ENCODE measurements at regions not wholly inside any gene's neighbourhood (a gene's known extent, or its start where the extent isn't known, plus 50 kb on each side); places are given as distances from the start of the nearest gene placed in this dataset.

DNA sequence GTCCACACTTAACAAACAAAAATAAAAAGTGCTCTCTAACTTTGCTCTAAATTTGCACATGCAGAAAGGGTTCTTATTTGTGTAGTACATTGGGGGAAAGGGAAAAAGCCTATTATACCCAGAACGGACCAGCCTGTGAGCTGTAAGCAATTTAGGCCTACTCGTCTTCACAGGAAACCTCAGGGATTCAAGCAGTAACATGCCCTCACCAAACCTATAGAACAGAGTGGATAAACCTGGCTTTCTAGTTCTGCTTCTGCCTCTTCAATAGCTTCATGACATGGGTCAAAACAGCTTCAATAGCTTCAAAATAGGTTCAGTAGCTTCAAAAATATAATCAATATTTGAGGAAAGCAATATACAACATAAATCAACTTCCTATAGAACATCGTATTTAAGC lies 163.7 kb downstream of the ARL4A start:
- TF ChIP-seq, protein P1, sequence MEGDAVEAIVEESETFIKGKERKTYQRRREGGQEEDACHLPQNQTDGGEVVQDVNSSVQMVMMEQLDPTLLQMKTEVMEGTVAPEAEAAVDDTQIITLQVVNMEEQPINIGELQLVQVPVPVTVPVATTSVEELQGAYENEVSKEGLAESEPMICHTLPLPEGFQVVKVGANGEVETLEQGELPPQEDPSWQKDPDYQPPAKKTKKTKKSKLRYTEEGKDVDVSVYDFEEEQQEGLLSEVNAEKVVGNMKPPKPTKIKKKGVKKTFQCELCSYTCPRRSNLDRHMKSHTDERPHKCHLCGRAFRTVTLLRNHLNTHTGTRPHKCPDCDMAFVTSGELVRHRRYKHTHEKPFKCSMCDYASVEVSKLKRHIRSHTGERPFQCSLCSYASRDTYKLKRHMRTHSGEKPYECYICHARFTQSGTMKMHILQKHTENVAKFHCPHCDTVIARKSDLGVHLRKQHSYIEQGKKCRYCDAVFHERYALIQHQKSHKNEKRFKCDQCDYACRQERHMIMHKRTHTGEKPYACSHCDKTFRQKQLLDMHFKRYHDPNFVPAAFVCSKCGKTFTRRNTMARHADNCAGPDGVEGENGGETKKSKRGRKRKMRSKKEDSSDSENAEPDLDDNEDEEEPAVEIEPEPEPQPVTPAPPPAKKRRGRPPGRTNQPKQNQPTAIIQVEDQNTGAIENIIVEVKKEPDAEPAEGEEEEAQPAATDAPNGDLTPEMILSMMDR (IDR thresholded peaks at IDR 0.05; ENCODE audit: low read depth, low read length): no peak
- no peak overlapping the region for H3K27ac ChIP-seq
- DNase-seq: no peak
- H3K4me3 ChIP-seq (ENCODE audit: low read depth, low read length): no peak overlapping the region
- no peaks in the 10 kb centered on the region for H3K27me3 ChIP-seq (ENCODE audit: insufficient read depth, low read depth, severe bottlenecking)
- H3K9me3 ChIP-seq (ENCODE audit: severe bottlenecking): no peaks in the 10 kb centered on the region
- H3K36me3 ChIP-seq: no peaks in the 10 kb centered on the region

DNA sequence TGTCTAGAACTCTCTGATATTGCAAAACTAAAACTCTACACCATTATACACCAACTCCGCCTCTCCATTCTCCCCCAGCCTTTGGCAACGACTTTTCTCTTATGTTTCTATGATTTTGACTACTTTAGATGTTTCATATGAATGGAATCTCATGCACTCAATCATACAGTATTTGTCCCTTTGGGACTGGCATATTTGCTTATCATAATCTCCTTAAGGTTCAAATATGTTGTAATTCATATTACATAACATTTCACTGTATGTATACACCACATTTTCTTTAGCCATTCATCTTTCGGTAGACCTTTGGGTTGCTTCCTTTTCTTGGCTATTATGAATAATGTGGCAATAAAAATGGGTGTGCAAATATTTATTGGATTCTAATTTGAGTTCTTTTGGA lies 164.4 kb downstream of the ARL4A start:
- no peaks in the 10 kb centered on the region for H3K9me3 ChIP-seq (ENCODE audit: severe bottlenecking)
- H3K27ac ChIP-seq: no peak overlapping the region
- no peaks in the 10 kb centered on the region for H3K27me3 ChIP-seq (ENCODE audit: insufficient read depth, low read depth, severe bottlenecking)
- no peaks in the 10 kb centered on the region for H3K36me3 ChIP-seq
- no peak overlapping the region for H3K4me3 ChIP-seq (ENCODE audit: low read depth, low read length)
- no peak for DNase-seq
- TF ChIP-seq, protein P1 (IDR thresholded peaks at IDR 0.05; ENCODE audit: low read depth, low read length): no peak

DNA sequence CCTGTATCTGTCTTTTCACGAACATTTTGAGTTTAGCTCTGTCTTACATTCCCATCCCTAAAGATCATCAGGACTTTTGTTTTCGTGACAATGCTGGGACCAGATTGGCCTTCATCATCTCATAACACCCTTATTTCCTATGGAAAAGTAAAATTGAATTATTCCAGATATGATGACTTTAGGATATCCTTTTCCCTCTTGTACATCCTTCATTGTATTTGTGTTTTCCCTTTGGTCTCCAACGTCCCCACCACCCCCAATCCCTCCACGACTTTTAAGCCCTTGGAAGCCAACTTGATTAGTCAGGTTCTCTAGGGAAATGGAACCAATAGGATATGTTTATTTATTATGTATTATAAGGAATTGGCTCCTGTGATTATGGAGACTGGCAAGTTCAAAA lies 167.6 kb downstream of the ARL4A start:
- no peak overlapping the region for H3K4me3 ChIP-seq (ENCODE audit: low read depth, low read length)

DNA sequence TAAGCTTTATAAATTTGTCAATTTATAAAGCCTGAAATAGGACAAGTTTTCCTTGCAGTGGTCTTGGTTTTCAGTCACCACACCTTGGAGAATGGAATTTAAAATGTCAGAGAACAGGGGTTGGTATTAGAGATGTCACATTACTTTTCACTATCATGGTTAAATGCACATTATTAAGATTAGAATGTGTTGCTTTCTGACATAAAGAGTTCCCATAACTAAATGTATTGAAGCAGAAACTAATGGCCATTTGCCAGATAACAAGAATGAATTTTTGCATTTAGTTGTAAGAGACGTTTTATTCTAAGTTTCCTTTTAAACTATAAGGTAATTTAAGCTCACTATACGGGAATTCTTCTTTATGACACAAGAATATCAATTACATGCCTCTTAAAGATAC lies 172.3 kb downstream of the ARL4A start:
- TF ChIP-seq, protein P1 (IDR thresholded peaks at IDR 0.05; ENCODE audit: low read depth, low read length): no peak
- Histone ChIP-seq H3K9me3 (ENCODE audit: severe bottlenecking) (no peaks in the 10 kb centered on the region), H3K36me3 (no peaks in the 10 kb centered on the region), H3K27me3 (ENCODE audit: insufficient read depth, low read depth, severe bottlenecking) (no peaks in the 10 kb centered on the region), H3K4me3 (ENCODE audit: low read depth, low read length) (no peak overlapping the region), H3K27ac (no peak overlapping the region)
- DNase-seq: no peak

More for the DNA sequence above, 167.6 kb downstream of the ARL4A start:
- no peak overlapping the region for H3K27ac ChIP-seq
- H3K27me3 ChIP-seq (ENCODE audit: insufficient read depth, low read depth, severe bottlenecking): no peaks in the 10 kb centered on the region
- TF ChIP-seq, protein P1 (IDR thresholded peaks at IDR 0.05; ENCODE audit: low read depth, low read length): no peak
- no peaks in the 10 kb centered on the region for H3K9me3 ChIP-seq (ENCODE audit: severe bottlenecking)
- no peak for DNase-seq
- no peaks in the 10 kb centered on the region for H3K36me3 ChIP-seq

DNA sequence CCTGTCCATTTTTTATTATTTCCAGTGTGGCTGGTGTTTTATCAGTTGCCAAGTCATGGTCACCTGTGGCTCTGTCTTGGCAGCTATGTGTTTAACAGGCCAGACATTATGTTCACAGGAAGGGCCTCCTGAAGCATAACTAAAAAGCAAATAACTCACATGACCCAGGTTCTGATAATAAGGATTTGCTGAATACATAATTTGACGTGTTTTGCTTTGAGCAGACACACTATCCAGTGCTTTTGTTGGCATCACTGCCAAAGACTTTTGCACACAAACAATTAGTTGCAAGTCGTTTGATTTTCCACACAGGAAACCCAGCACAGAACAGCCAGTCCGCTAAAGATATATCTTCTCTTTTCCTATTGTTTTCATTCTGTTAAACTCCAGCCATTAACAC lies 173.6 kb downstream of the ARL4A start:
- Histone ChIP-seq H3K36me3 (no peaks in the 10 kb centered on the region), H3K27me3 (ENCODE audit: insufficient read depth, low read depth, severe bottlenecking) (no peaks in the 10 kb centered on the region), H3K9me3 (ENCODE audit: severe bottlenecking) (no peaks in the 10 kb centered on the region), H3K4me3 (ENCODE audit: low read depth, low read length) (no peak overlapping the region), H3K27ac (no peak overlapping the region)
- TF ChIP-seq, protein P1 (IDR thresholded peaks at IDR 0.05; ENCODE audit: low read depth, low read length): no peak
- DNase-seq: no peak

DNA sequence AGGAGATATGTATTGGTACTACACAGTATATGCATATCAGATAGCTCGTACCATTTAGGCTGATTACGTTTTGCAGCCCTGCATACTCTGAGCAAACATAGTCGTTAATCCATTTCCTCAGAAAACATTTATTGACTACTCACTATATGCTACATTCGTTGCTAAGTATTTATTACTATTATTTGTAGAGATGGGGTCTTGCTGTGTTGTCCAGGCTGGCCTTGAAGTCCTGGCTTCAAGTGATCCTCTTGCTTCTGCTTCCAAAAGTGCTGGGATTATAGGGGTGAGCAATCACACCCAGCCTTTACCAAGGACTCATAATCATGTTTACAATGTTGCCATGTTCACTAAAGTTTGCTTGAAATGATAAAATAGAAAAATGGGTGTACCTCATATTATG lies 174.7 kb downstream of the ARL4A start:
- Histone ChIP-seq H3K27me3 (ENCODE audit: insufficient read depth, low read depth, severe bottlenecking) (no peaks in the 10 kb centered on the region), H3K9me3 (ENCODE audit: severe bottlenecking) (no peaks in the 10 kb centered on the region), H3K4me3 (ENCODE audit: low read depth, low read length) (no peak overlapping the region), H3K27ac (no peak overlapping the region), H3K36me3 (no peaks in the 10 kb centered on the region)
- TF ChIP-seq, protein P1 (IDR thresholded peaks at IDR 0.05; ENCODE audit: low read depth, low read length): no peak
- DNase-seq: no peak

All from WERI-Rb-1 (cell line).